Esophagus muscularis mucosa (tissue), 4 donors: ENCODE measurements at regions not wholly inside any gene's neighbourhood (a gene's known extent, or its start where the extent isn't known, plus 50 kb on each side); places are given as distances from the start of the nearest gene placed in this dataset.

Source experiments
- EP300 ChIP-seq: sonication (generic); formaldehyde crosslinking; IDR thresholded peaks from one replicate; pipeline ENCODE4 v1.6.1; 2017; ENCODE audit warnings: antibody characterized with exemption
- POLR2AphosphoS5 ChIP-seq, 2 donors: sonication (generic); formaldehyde crosslinking; IDR thresholded peaks; one replicate each; pipeline ENCODE4 v1.6.1; 2017; ENCODE audit warnings: antibody characterized with exemption in 2 of 2
- TF ChIP-seq, protein P1 (sequence below), 3 experiments: fragments of 200-600 bp in 2 of 3; fragments of 450-650 bp in 1 of 3; sonication (generic) in 2 of 3; IDR thresholded peaks; one replicate each; pipeline ENCODE4 v1.5.1; 2017 to 2019; ENCODE audit warnings: antibody characterized with exemption in 3 of 3, mild to moderate bottlenecking in 2 of 3, moderate library complexity in 1 of 3

- TF ChIP-seq, protein P1, sequence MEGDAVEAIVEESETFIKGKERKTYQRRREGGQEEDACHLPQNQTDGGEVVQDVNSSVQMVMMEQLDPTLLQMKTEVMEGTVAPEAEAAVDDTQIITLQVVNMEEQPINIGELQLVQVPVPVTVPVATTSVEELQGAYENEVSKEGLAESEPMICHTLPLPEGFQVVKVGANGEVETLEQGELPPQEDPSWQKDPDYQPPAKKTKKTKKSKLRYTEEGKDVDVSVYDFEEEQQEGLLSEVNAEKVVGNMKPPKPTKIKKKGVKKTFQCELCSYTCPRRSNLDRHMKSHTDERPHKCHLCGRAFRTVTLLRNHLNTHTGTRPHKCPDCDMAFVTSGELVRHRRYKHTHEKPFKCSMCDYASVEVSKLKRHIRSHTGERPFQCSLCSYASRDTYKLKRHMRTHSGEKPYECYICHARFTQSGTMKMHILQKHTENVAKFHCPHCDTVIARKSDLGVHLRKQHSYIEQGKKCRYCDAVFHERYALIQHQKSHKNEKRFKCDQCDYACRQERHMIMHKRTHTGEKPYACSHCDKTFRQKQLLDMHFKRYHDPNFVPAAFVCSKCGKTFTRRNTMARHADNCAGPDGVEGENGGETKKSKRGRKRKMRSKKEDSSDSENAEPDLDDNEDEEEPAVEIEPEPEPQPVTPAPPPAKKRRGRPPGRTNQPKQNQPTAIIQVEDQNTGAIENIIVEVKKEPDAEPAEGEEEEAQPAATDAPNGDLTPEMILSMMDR (IDR thresholded peaks at IDR 0.05) = no peak
- TF ChIP-seq POLR2AphosphoS5 (IDR thresholded peaks at IDR 0.05) = no peak
- no peak for TF ChIP-seq EP300
These were observed 601.2 kb downstream of the ADCYAP1 start for GRCh38 chr18:1505856-1506255.
